ENCODE measurements at regions not wholly inside any gene's neighbourhood (a gene's known extent, or its start where the extent isn't known, plus 50 kb on each side); places are given as distances from the start of the nearest gene placed in this dataset.

DNA sequence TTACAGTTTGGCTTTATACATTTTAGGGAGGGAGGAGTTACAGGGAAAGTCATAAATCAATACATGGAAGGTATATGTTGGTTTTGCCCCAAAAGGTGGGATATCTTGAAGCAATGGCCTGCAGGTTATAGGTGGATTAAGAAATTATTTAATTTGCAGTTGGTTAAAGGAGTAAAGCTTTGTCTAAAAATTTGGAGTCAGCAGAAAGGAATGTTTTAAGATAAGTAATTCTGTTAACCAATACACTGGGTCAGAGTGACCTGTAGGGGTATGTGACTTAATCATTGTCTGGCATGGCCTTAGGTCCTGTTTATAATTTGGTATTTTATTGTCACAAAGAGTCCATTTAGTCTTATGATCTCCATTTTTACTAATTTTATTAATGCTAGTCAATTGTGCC, 115.0 kb downstream of the AGTR2 start:
- no peak for TF ChIP-seq CTCF (IDR thresholded peaks at IDR 0.05)
- no peak for TF ChIP-seq POLR2AphosphoS5 (IDR thresholded peaks at IDR 0.05)
